ENCODE measurements at regions not wholly inside any gene's neighbourhood (a gene's known extent, or its start where the extent isn't known, plus 50 kb on each side); places are given as distances from the start of the nearest gene placed in this dataset.

- H3K36me3 ChIP-seq, result no peaks in the 10 kb centered on the region
- H3K27me3 ChIP-seq, result no peaks in the 10 kb centered on the region
- DNase-seq, result no peak
- H3K9me3 ChIP-seq, result no peaks in the 10 kb centered on the region
- no peaks in the 10 kb centered on the region for H3K4me1 ChIP-seq
- 66 to 76% methylated on average over 2 of the region's 2 CpGs for WGBS, 2 donors
- no peak overlapping the region for H3K27ac ChIP-seq
- H3K4me3 ChIP-seq, result no peak overlapping the region
- intact Hi-C loops (cut with DNase I), result no loop called here
- TF ChIP-seq CTCF (IDR thresholded peaks at IDR 0.05) (no peak), EP300 (IDR thresholded peaks at IDR 0.05) (no peak), POLR2AphosphoS5 (IDR thresholded peaks at IDR 0.05) (no peak), POLR2A (IDR thresholded peaks at IDR 0.05) (no peak)
These were observed 124.5 kb upstream of the NEIL3 start for GRCh38 chr4:177185151-177185550.

DNA sequence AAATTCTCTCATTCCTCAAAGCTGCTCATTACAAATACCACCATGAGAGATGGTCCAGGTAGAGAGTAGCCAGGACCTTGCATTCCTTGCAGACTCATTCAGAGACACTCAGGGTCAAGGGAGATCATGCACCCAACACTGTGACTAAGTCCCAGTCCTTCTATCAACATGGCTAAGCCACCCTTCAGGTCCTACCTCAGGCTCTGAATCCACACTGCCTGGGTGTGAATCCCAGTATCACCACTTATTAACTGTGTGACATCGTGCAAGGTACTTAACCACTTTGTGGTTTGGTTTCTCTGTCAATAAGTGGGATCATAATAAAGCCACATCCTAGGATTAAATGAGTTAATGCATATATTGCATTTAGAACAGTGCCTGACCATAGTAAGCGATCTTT, 124.1 kb upstream of the NEIL3 start:
- Histone ChIP-seq H3K27me3 (no peaks in the 10 kb centered on the region), H3K36me3 (no peaks in the 10 kb centered on the region), H3K9me3 (no peaks in the 10 kb centered on the region), H3K4me3 (no peak overlapping the region), H3K4me1 (no peaks in the 10 kb centered on the region), H3K27ac (no peak overlapping the region)
- TF ChIP-seq POLR2A (IDR thresholded peaks at IDR 0.05) (no peak), EP300 (IDR thresholded peaks at IDR 0.05) (no peak), POLR2AphosphoS5 (IDR thresholded peaks at IDR 0.05) (no peak), CTCF (IDR thresholded peaks at IDR 0.05) (no peak)
- DNase-seq, result no peak
- intact Hi-C loops (cut with DNase I), result no loop called here
- 72 to 86% methylated on average over 2 of the region's 2 CpGs for WGBS, 2 donors

DNA sequence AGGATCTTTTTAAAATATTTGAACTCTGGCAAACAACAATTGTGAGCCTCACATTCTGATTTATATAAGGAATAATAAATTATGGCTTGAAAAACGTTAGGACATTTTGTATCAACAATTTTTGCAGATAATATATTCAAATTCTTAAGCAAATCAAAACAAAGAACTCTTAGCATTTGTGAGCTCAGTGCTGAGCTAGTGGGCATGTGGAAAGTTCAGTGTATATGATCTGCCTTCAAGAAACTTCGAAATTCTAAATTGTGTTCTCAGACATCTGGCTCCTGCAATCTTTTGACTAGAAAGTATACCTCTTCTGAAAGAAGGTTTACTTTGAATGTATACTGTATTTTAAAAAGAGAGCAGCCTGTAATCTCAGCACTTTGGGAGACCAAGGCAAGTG, 122.3 kb upstream of the NEIL3 start:
- Histone ChIP-seq H3K4me1 (no peaks in the 10 kb centered on the region), H3K4me3 (no peak overlapping the region), H3K9me3 (no peaks in the 10 kb centered on the region), H3K27me3 (no peaks in the 10 kb centered on the region), H3K27ac (no peak overlapping the region), H3K36me3 (no peaks in the 10 kb centered on the region)
- TF ChIP-seq POLR2AphosphoS5 (IDR thresholded peaks at IDR 0.05) (no peak), POLR2A (IDR thresholded peaks at IDR 0.05) (no peak), CTCF (IDR thresholded peaks at IDR 0.05) (no peak), EP300 (IDR thresholded peaks at IDR 0.05) (no peak)
- intact Hi-C loops (cut with DNase I), result no loop called here
- WGBS, 2 donors, result 44 to 48% methylated on average over 2 of the region's 2 CpGs
- no peak for DNase-seq

DNA sequence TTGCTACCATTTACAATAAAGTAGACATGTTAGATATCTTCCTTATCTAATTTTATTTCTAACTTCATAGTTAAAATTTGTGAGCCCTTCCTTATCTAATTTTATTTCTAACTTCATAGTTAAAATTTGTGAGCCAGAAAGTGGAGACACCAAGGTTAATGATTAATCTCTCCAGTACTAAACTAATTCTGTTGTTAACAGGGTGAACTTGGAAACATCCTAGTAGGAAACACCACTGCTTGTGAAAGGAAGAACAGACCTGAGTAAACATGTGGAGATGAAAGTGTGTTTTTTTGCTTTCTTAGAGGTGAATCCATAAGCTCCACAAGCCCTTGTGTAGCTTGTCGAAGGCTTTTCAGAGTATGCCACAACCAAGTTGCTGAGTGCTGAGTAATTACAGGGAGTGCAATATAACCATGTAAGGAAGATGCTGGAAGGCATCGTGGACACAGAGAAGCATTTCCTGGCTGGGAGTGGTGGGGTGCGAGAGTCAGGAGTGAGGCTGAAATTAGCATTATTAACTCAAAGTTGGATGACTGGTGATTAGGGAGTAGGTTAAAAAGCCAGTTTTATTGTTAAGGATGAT, 118.6 kb upstream of the NEIL3 start:
- Histone ChIP-seq H3K27me3 (no peaks in the 10 kb centered on the region), H3K4me3 (no peak overlapping the region), H3K36me3 (no peaks in the 10 kb centered on the region), H3K4me1 (no peaks in the 10 kb centered on the region), H3K27ac (no peak overlapping the region), H3K9me3 (no peaks in the 10 kb centered on the region)
- TF ChIP-seq POLR2AphosphoS5 (IDR thresholded peaks at IDR 0.05) (no peak), CTCF (IDR thresholded peaks at IDR 0.05) (no peak), POLR2A (IDR thresholded peaks at IDR 0.05) (no peak), EP300 (IDR thresholded peaks at IDR 0.05) (no peak)
- intact Hi-C loops (cut with DNase I), result no loop called here
- 11 to 40% methylated on average over 3 of the region's 3 CpGs for WGBS, 2 donors
- no peak for DNase-seq

GRCh38 chr4:177191586-177191985, 118.1 kb upstream of the NEIL3 start:
- Histone ChIP-seq H3K27ac (no peak overlapping the region), H3K9me3 (no peaks in the 10 kb centered on the region), H3K36me3 (no peaks in the 10 kb centered on the region), H3K4me3 (no peak overlapping the region), H3K27me3 (no peaks in the 10 kb centered on the region), H3K4me1 (no peaks in the 10 kb centered on the region)
- WGBS, 2 donors, result 47 to 57% methylated on average over 4 of the region's 4 CpGs
- no peak for DNase-seq
- intact Hi-C loops (cut with DNase I), result no loop called here
- TF ChIP-seq CTCF (IDR thresholded peaks at IDR 0.05) (no peak), EP300 (IDR thresholded peaks at IDR 0.05) (no peak), POLR2AphosphoS5 (IDR thresholded peaks at IDR 0.05) (no peak), POLR2A (IDR thresholded peaks at IDR 0.05) (no peak)
